OCI-M2 (cell line): ENCODE measurements at regions not wholly inside any gene's neighbourhood (a gene's known extent, or its start where the extent isn't known, plus 50 kb on each side); places are given as distances from the start of the nearest gene placed in this dataset.
"Not testable (repeated sequence)": the region's sequence is repeated elsewhere in the genome, so short reads cannot be mapped to it uniquely, and the experiment has no call there.

Experiments used
- DNase-seq: peaks from one replicate; lab custom pipeline; 2025; ENCODE audit not compliant: unreplicated experiment; lab: John Stamatoyannopoulos, UW

GRCh38 chr9:34907044-34907443 is 51.0 kb upstream of the PHF24 start:
- no peak for DNase-seq

GRCh38 chr9:34899535-34900158 is 58.4 kb upstream of the PHF24 start:
- DNase-seq, result peak; percentile 23

- DNase-seq, result no peak
Measured at GRCh38 chr9:34898846-34899245, 59.2 kb upstream of the PHF24 start.

GRCh38 chr9:34896112-34896511 is 62.0 kb upstream of the PHF24 start:
- DNase-seq, result no peak

- DNase-seq, result no peak
Measured at GRCh38 chr9:34892886-34893285, 65.2 kb upstream of the PHF24 start.

GRCh38 chr9:34891386-34891785 is 66.7 kb upstream of the PHF24 start:
- DNase-seq, result no peak

- DNase-seq, result no peak
Measured at GRCh38 chr9:34887841-34888240, 70.2 kb upstream of the PHF24 start.

- no peak for DNase-seq
Measured at GRCh38 chr9:34884747-34885189, 73.3 kb upstream of the PHF24 start.

- no peak for DNase-seq
Measured at GRCh38 chr9:34876096-34876495, 82.0 kb upstream of the PHF24 start.

- no peak for DNase-seq
Measured at GRCh38 chr9:34869390-34869789, 88.7 kb upstream of the PHF24 start.

- DNase-seq, result no peak
Measured at GRCh38 chr9:34866614-34867013, 91.5 kb upstream of the PHF24 start.

GRCh38 chr9:34863426-34863825 is 94.7 kb upstream of the PHF24 start:
- no peak for DNase-seq

- DNase-seq, result no peak
Measured at GRCh38 chr9:34862836-34863235, 95.2 kb upstream of the PHF24 start.

GRCh38 chr9:34862043-34862442 is 96.0 kb upstream of the PHF24 start:
- no peak for DNase-seq

GRCh38 chr9:34855016-34855415 is 103.1 kb upstream of the PHF24 start:
- not testable (repeated sequence) for DNase-seq

GRCh38 chr9:34830068-34830467 is 120.1 kb upstream of the CCL21 start:
- no peak for DNase-seq

GRCh38 chr9:34826999-34827538 is 117.1 kb upstream of the CCL21 start:
- no peak for DNase-seq

GRCh38 chr9:34825775-34826174 is 115.8 kb upstream of the CCL21 start:
- no peak for DNase-seq

GRCh38 chr9:34823778-34824177 is 113.8 kb upstream of the CCL21 start:
- DNase-seq, result no peak

GRCh38 chr9:34810187-34810524 is 100.2 kb upstream of the CCL21 start:
- DNase-seq, result no peak

- DNase-seq, result no peak
Measured at GRCh38 chr9:34809504-34810186, 99.7 kb upstream of the CCL21 start.

GRCh38 chr9:34802916-34803315 is 93.0 kb upstream of the CCL21 start:
- DNase-seq, result no peak

- no peak for DNase-seq
Measured at GRCh38 chr9:34797367-34797766, 87.4 kb upstream of the CCL21 start.
